ENCODE measurements at regions not wholly inside any gene's neighbourhood (a gene's known extent, or its start where the extent isn't known, plus 50 kb on each side); places are given as distances from the start of the nearest gene placed in this dataset.

- no peak for TF ChIP-seq POLR2AphosphoS5 (IDR thresholded peaks at IDR 0.05)
- TF ChIP-seq, protein P1, sequence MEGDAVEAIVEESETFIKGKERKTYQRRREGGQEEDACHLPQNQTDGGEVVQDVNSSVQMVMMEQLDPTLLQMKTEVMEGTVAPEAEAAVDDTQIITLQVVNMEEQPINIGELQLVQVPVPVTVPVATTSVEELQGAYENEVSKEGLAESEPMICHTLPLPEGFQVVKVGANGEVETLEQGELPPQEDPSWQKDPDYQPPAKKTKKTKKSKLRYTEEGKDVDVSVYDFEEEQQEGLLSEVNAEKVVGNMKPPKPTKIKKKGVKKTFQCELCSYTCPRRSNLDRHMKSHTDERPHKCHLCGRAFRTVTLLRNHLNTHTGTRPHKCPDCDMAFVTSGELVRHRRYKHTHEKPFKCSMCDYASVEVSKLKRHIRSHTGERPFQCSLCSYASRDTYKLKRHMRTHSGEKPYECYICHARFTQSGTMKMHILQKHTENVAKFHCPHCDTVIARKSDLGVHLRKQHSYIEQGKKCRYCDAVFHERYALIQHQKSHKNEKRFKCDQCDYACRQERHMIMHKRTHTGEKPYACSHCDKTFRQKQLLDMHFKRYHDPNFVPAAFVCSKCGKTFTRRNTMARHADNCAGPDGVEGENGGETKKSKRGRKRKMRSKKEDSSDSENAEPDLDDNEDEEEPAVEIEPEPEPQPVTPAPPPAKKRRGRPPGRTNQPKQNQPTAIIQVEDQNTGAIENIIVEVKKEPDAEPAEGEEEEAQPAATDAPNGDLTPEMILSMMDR (IDR thresholded peaks at IDR 0.05): no peak
Measured at GRCh38 chr6:78231002-78231401, 578.2 kb downstream of the MEI4 start.

All from breast epithelium (tissue), 3 donors.